Keratinocyte (primary cell): ENCODE measurements at regions not wholly inside any gene's neighbourhood (a gene's known extent, or its start where the extent isn't known, plus 50 kb on each side); places are given as distances from the start of the nearest gene placed in this dataset.

Experiments
- DNase-seq: peaks from one replicate; pipeline ENCODE4 v3.0.0-alpha.2; 2011; ENCODE audit warnings: low read depth, missing footprints, low spot score
- FAIRE-seq: peaks from 2 replicates; lab custom pipeline; 2011; peaks lifted over from hg19 to GRCh38; lab: Jason Lieb, UNC
- H2AFZ ChIP-seq: 2 replicates; pipeline ENCODE4 v1.6.0; 2012; ENCODE audit warnings: low read length, control low read depth, inconsistent platforms; ENCODE audit not compliant: control insufficient read depth
- H3K27ac ChIP-seq: 2 replicates; pipeline ENCODE4 v1.5.1; 2011; ENCODE audit warnings: low read length; ENCODE audit not compliant: control insufficient read depth, insufficient read depth
- H3K27me3 ChIP-seq: 3 replicates; pipeline ENCODE4 v1.6.0; 2011; ENCODE audit warnings: low read length; ENCODE audit not compliant: control insufficient read depth, insufficient read depth; ENCODE audit errors: extremely low read depth
- H3K36me3 ChIP-seq, 2 experiments: 2 replicates in 1 of 2; 3 replicates in 1 of 2; pipeline ENCODE4 v1.5.1; 2011; ENCODE audit warnings: low read length in 2 of 2, mild to moderate bottlenecking in 1 of 2; ENCODE audit not compliant: control insufficient read depth in 2 of 2, insufficient read depth in 2 of 2; ENCODE audit errors: extremely low read depth in 1 of 2
- H3K4me1 ChIP-seq: 3 replicates; pipeline ENCODE4 v1.5.1; 2011; ENCODE audit warnings: low read length; ENCODE audit not compliant: control insufficient read depth, insufficient read depth; ENCODE audit errors: extremely low read depth
- H3K4me2 ChIP-seq: 3 replicates; pipeline ENCODE4 v1.6.0; 2011; ENCODE audit warnings: low read depth, low read length; ENCODE audit not compliant: control insufficient read depth, insufficient read depth; ENCODE audit errors: extremely low read depth
- H3K4me3 ChIP-seq, 3 experiments: fragments of 200-600 bp in 1 of 3; sonication (generic) in 1 of 3; 2 replicates in 2 of 3; 3 replicates in 1 of 3; pipeline ENCODE4 v1.5.1; 2011 to 2016; ENCODE audit warnings: low read length in 3 of 3, mild to moderate bottlenecking in 3 of 3, control low read depth in 2 of 3, inconsistent platforms in 1 of 3, low read depth in 1 of 3, mixed read lengths in 1 of 3, mixed run types in 1 of 3, moderate library complexity in 1 of 3; ENCODE audit not compliant: control insufficient read depth in 2 of 3, insufficient read depth in 2 of 3; ENCODE audit errors: extremely low read depth in 1 of 3
- H3K79me2 ChIP-seq: 2 replicates; pipeline ENCODE4 v1.6.0; 2012; ENCODE audit warnings: low read length; ENCODE audit not compliant: control insufficient read depth, insufficient read depth
- H3K9ac ChIP-seq: 3 replicates; pipeline ENCODE4 v1.6.0; 2011; ENCODE audit warnings: low read length; ENCODE audit not compliant: control insufficient read depth, insufficient read depth; ENCODE audit errors: extremely low read depth
- H3K9me1 ChIP-seq: 3 replicates; pipeline ENCODE4 v1.6.0; 2011; ENCODE audit warnings: low read length; ENCODE audit not compliant: control insufficient read depth, insufficient read depth; ENCODE audit errors: extremely low read depth
- H3K9me3 ChIP-seq: 2 replicates; pipeline ENCODE4 v1.5.1; 2012; ENCODE audit warnings: low read depth, low read length; ENCODE audit not compliant: control insufficient read depth
- H4K20me1 ChIP-seq: 3 replicates; pipeline ENCODE4 v1.6.0; 2011; ENCODE audit warnings: low read length; ENCODE audit not compliant: control insufficient read depth, insufficient read depth; ENCODE audit errors: extremely low read depth
- CTCF ChIP-seq, 3 experiments: IDR thresholded peaks in 1 of 3; conservative IDR thresholded peaks in 1 of 3; optimal IDR thresholded peaks in 1 of 3; 2 replicates in 2 of 3; 3 replicates in 1 of 3; pipeline versions ENCODE3 to v1.5.1; 2011; ENCODE audit warnings: low read length in 3 of 3, mild to moderate bottlenecking in 3 of 3, moderate library complexity in 2 of 3, control low read depth in 1 of 3, inconsistent platforms in 1 of 3; ENCODE audit not compliant: insufficient read depth in 2 of 3; ENCODE audit errors: extremely low read depth in 1 of 3
- EZH2 ChIP-seq: IDR thresholded peaks from one replicate; pipeline ENCODE4 v1.6.1; 2012; ENCODE audit warnings: inconsistent platforms, mild to moderate bottlenecking, low read length, moderate library complexity
- dilution Hi-C: fragments of 300-500 bp; cut with MboI; formaldehyde crosslinking; loops from one replicate; pipeline ENCODE4 v1.7.0; 2020; ENCODE audit warnings: low sequenced_read_pairs; ENCODE audit not compliant: extremely low pct_ligation_motif_present

GRCh38 chr18:27847412-27847811 lies 329.5 kb downstream of the CDH2 start:
- DNase-seq: no peak
- no peak overlapping the region for H3K4me2 ChIP-seq
- dilution Hi-C loops: no loop called here
- FAIRE-seq: no peak
- H3K27me3 ChIP-seq: no peaks in the 10 kb centered on the region
- H3K9me3 ChIP-seq: no peaks in the 10 kb centered on the region
- H3K79me2 ChIP-seq: no peaks in the 10 kb centered on the region
- H3K27ac ChIP-seq: no peak overlapping the region
- H3K36me3 ChIP-seq: no peaks in the 10 kb centered on the region
- no peak overlapping the region for H3K9ac ChIP-seq
- no peak overlapping the region for H2AFZ ChIP-seq
- no peaks in the 10 kb centered on the region for H3K9me1 ChIP-seq
- TF ChIP-seq EZH2 (no peak), CTCF (optimal IDR thresholded peaks at IDR 0.05 in 1 of 3, IDR thresholded peaks at IDR 0.05 in 1 of 3, conservative IDR thresholded peaks at IDR 0.05 in 1 of 3; ENCODE audit: extremely low read depth in 1 of 3, insufficient read depth in 2 of 3, low read length in 3 of 3) (no peak)
- no peak overlapping the region for H3K4me3 ChIP-seq
- H3K4me1 ChIP-seq: peaks cover 19% of the 10 kb centered on the region
- no peaks in the 10 kb centered on the region for H4K20me1 ChIP-seq

GRCh38 chr18:27845897-27846296 lies 331.0 kb downstream of the CDH2 start:
- Histone ChIP-seq H3K4me2 (no peak overlapping the region), H3K27ac (no peak overlapping the region), H4K20me1 (no peaks in the 10 kb centered on the region), H2AFZ (no peak overlapping the region), H3K4me3 (no peak overlapping the region), H3K9me1 (no peaks in the 10 kb centered on the region), H3K27me3 (no peaks in the 10 kb centered on the region), H3K36me3 (no peaks in the 10 kb centered on the region), H3K4me1 (peaks cover 19% of the 10 kb centered on the region), H3K9me3 (no peaks in the 10 kb centered on the region), H3K9ac (no peak overlapping the region), H3K79me2 (no peaks in the 10 kb centered on the region)
- DNase-seq (no peak), FAIRE-seq (no peak)
- TF ChIP-seq CTCF (optimal IDR thresholded peaks at IDR 0.05 in 1 of 3, IDR thresholded peaks at IDR 0.05 in 1 of 3, conservative IDR thresholded peaks at IDR 0.05 in 1 of 3; ENCODE audit: extremely low read depth in 1 of 3, insufficient read depth in 2 of 3, low read length in 3 of 3) (no peak), EZH2 (no peak)
- dilution Hi-C loops: no loop called here
